Mesothelial cell of epicardium (in vitro differentiated cells): ENCODE measurements at regions not wholly inside any gene's neighbourhood (a gene's known extent, or its start where the extent isn't known, plus 50 kb on each side); places are given as distances from the start of the nearest gene placed in this dataset.
"Not testable (repeated sequence)": the region's sequence is repeated elsewhere in the genome, so short reads cannot be mapped to it uniquely, and the experiment has no call there.

Experiments used
- DNase-seq, 2 experiments: peaks; one replicate each; pipeline ENCODE4 v3.0.0; 2021; ENCODE audit warnings: low spot score in 2 of 2; ENCODE audit not compliant: unreplicated experiment in 2 of 2
- H3K27ac Mint-ChIP-seq: 2 replicates; pipeline ENCODE4 v1.8.0; 2021; ENCODE audit warnings: mixed read lengths
- H3K27me3 Mint-ChIP-seq: 2 replicates; pipeline ENCODE4 v1.8.0; 2021; ENCODE audit warnings: low read depth, mixed read lengths
- H3K36me3 Mint-ChIP-seq: 2 replicates; pipeline ENCODE4 v1.8.0; 2021; ENCODE audit warnings: mixed read lengths
- H3K4me1 Mint-ChIP-seq: 2 replicates; pipeline ENCODE4 v1.8.0; 2021; ENCODE audit warnings: mixed read lengths
- H3K4me3 Mint-ChIP-seq: 2 replicates; pipeline ENCODE4 v1.8.0; 2021; ENCODE audit warnings: mild to moderate bottlenecking, moderate library complexity, mixed read lengths
- H3K9me3 Mint-ChIP-seq: 2 replicates; pipeline ENCODE4 v1.8.0; 2021; ENCODE audit warnings: mixed read lengths
- CTCF ChIP-seq: fragments of 200-600 bp; sonication (generic); IDR thresholded peaks from one replicate; pipeline ENCODE4 v1.5.0; 2021; ENCODE audit warnings: antibody characterized with exemption; ENCODE audit not compliant: unreplicated experiment

GRCh38 chr5:129246088-129246487 is 151.5 kb downstream of the ISOC1 start:
- no peak overlapping the region for H3K4me3 Mint-ChIP-seq
- DNase-seq, result no peak
- peaks cover 8% of the 10 kb centered on the region for H3K4me1 Mint-ChIP-seq
- H3K9me3 Mint-ChIP-seq, result no peaks in the 10 kb centered on the region
- H3K36me3 Mint-ChIP-seq, result no peaks in the 10 kb centered on the region
- no peak overlapping the region for H3K27ac Mint-ChIP-seq
- no peaks in the 10 kb centered on the region for H3K27me3 Mint-ChIP-seq
- TF ChIP-seq CTCF, result no peak

GRCh38 chr5:129249886-129250285 is 155.3 kb downstream of the ISOC1 start:
- no peak overlapping the region for H3K4me3 Mint-ChIP-seq
- H3K36me3 Mint-ChIP-seq, result peaks cover 4% of the 10 kb centered on the region
- H3K4me1 Mint-ChIP-seq, result no peaks in the 10 kb centered on the region
- TF ChIP-seq CTCF, result no peak
- peaks cover 25% of the 10 kb centered on the region for H3K9me3 Mint-ChIP-seq
- H3K27ac Mint-ChIP-seq, result no peak overlapping the region
- H3K27me3 Mint-ChIP-seq, result no peaks in the 10 kb centered on the region
- DNase-seq, result no peak

GRCh38 chr5:129271308-129271707 is 176.8 kb downstream of the ISOC1 start:
- Mint-ChIP-seq H3K4me1 (no peaks in the 10 kb centered on the region), H3K36me3 (no peaks in the 10 kb centered on the region), H3K9me3 (peaks cover 6% of the 10 kb centered on the region), H3K27me3 (no peaks in the 10 kb centered on the region), H3K27ac (no peak overlapping the region), H3K4me3 (no peak overlapping the region)
- TF ChIP-seq CTCF, result no peak
- no peak for DNase-seq

- H3K4me3 Mint-ChIP-seq, result no peak overlapping the region
- TF ChIP-seq CTCF, result no peak
Observed at GRCh38 chr5:129284010-129284409, 176.1 kb upstream of the ADAMTS19 start.

GRCh38 chr5:129294216-129294615 is 165.9 kb upstream of the ADAMTS19 start:
- peaks cover 14% of the 10 kb centered on the region for H3K9me3 Mint-ChIP-seq
- H3K27ac Mint-ChIP-seq, H3K4me1 Mint-ChIP-seq, H3K27me3 Mint-ChIP-seq, H3K4me3 Mint-ChIP-seq, DNase-seq, H3K36me3 Mint-ChIP-seq: not testable (repeated sequence)

More at GRCh38 chr5:129284010-129284409, 176.1 kb upstream of the ADAMTS19 start:
- Mint-ChIP-seq H3K4me1 (no peaks in the 10 kb centered on the region), H3K36me3 (no peaks in the 10 kb centered on the region), H3K9me3 (peaks cover 14% of the 10 kb centered on the region), H3K27ac (no peak overlapping the region), H3K27me3 (no peaks in the 10 kb centered on the region)
- no peak for DNase-seq

- TF ChIP-seq CTCF, result no peak
- no peak for DNase-seq
- H3K4me1 Mint-ChIP-seq, result no peaks in the 10 kb centered on the region
- no peaks in the 10 kb centered on the region for H3K36me3 Mint-ChIP-seq
- no peak overlapping the region for H3K4me3 Mint-ChIP-seq
- H3K27ac Mint-ChIP-seq, result no peak overlapping the region
- H3K27me3 Mint-ChIP-seq, result no peaks in the 10 kb centered on the region
- H3K9me3 Mint-ChIP-seq, result peaks cover 21% of the 10 kb centered on the region
Observed at GRCh38 chr5:129306725-129307124, 153.4 kb upstream of the ADAMTS19 start.
